DOHH2 (cell line): ENCODE measurements at regions not wholly inside any gene's neighbourhood (a gene's known extent, or its start where the extent isn't known, plus 50 kb on each side); places are given as distances from the start of the nearest gene placed in this dataset.

ENCODE experiments used
- H3F3A ChIP-seq: fragments of 200-600 bp; sonication (generic), shearing (Covaris generic); 2 replicates; pipeline ENCODE4 v1.6.0; 2016; ENCODE audit warnings: antibody characterized with exemption, mild to moderate bottlenecking; ENCODE audit not compliant: control insufficient read depth, insufficient read depth
- H3K27ac ChIP-seq: fragments of 200-600 bp; sonication (generic); 2 replicates; pipeline ENCODE4 v1.5.1; 2014; ENCODE audit warnings: low read depth, mild to moderate bottlenecking, low read length, moderate library complexity
- H3K27me3 ChIP-seq: fragments of 200-600 bp; sonication (generic); 2 replicates; pipeline ENCODE4 v1.6.1; 2014; ENCODE audit warnings: mild to moderate bottlenecking, low read length, mixed read lengths; ENCODE audit not compliant: control insufficient read depth
- H3K36me3 ChIP-seq: fragments of 200-600 bp; sonication (generic); 2 replicates; pipeline ENCODE4 v1.6.1; 2014; ENCODE audit warnings: mild to moderate bottlenecking, low read length, moderate library complexity, mixed read lengths; ENCODE audit not compliant: control insufficient read depth
- H3K4me1 ChIP-seq: fragments of 200-600 bp; sonication (generic); 2 replicates; pipeline ENCODE4 v1.6.1; 2014; ENCODE audit warnings: mild to moderate bottlenecking, low read length, mixed read lengths; ENCODE audit not compliant: control insufficient read depth
- H3K4me2 ChIP-seq: fragments of 200-600 bp; sonication (generic); 2 replicates; pipeline ENCODE4 v1.6.0; 2014; ENCODE audit warnings: mild to moderate bottlenecking, low read length, moderate library complexity
- H3K4me3 ChIP-seq: fragments of 200-600 bp; sonication (generic); 2 replicates; pipeline ENCODE4 v1.5.1; 2014; ENCODE audit warnings: mild to moderate bottlenecking, low read length, mixed read lengths
- H3K79me2 ChIP-seq: fragments of 200-600 bp; sonication (generic); 2 replicates; pipeline ENCODE4 v1.6.1; 2014; ENCODE audit warnings: mild to moderate bottlenecking, low read length, mixed read lengths; ENCODE audit not compliant: control insufficient read depth
- H3K9me2 ChIP-seq: fragments of 200-600 bp; sonication (generic); replicated peaks from 2 replicates; pipeline ENCODE4 v1.6.1; 2014; ENCODE audit warnings: mild to moderate bottlenecking, low read length, mixed read lengths; ENCODE audit not compliant: control insufficient read depth
- H3K9me3 ChIP-seq: fragments of 200-600 bp; sonication (generic); 2 replicates; pipeline ENCODE4 v1.6.1; 2014; ENCODE audit warnings: antibody characterized with exemption, low read length, mixed read lengths; ENCODE audit not compliant: control insufficient read depth, insufficient read depth
- H4K20me1 ChIP-seq: fragments of 200-600 bp; sonication (generic); 2 replicates; pipeline ENCODE4 v1.6.0; 2014; ENCODE audit warnings: low read depth, mild to moderate bottlenecking, antibody characterized with exemption, low read length, moderate library complexity; ENCODE audit not compliant: control insufficient read depth, insufficient read depth
- EZH2phosphoT487 ChIP-seq: fragments of 200-600 bp; sonication (generic); IDR thresholded peaks from 2 replicates; pipeline ENCODE4 v1.6.1; 2017; ENCODE audit warnings: borderline replicate concordance, mild to moderate bottlenecking, antibody characterized with exemption, low read length, moderate library complexity, mixed read lengths
- TF ChIP-seq, protein P1 (sequence below): fragments of 200-600 bp; sonication (generic); IDR thresholded peaks from one replicate; pipeline ENCODE4 v1.5.1; 2014; ENCODE audit warnings: antibody characterized with exemption, mild to moderate bottlenecking, low read depth, low read length; ENCODE audit not compliant: poor library complexity, severe bottlenecking

DNA sequence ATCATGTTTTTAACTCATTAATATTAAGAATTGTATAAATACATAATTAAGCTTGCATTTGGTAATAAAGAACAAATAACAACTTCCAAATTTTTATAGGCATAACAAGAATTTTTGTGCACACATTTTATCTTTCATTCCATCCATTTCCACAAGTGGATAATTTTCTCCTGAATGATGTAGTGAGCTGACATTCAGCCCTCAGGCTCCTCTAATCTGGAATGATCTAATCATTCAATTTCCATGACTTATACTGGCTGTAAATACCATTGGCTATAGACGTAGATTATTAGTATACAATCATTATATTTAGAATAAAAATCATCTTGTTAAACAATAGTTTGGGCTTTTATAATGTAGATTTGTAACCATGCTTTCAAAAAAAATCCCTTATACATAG, 287.2 kb upstream of the GHITM start:
- Histone ChIP-seq H3K27ac (no peak overlapping the region), H3K9me2 (no peaks in the 10 kb centered on the region), H3K79me2 (no peaks in the 10 kb centered on the region), H3K27me3 (no peaks in the 10 kb centered on the region), H3F3A (no peaks in the 10 kb centered on the region), H3K4me3 (no peak overlapping the region), H3K36me3 (no peaks in the 10 kb centered on the region), H4K20me1 (no peaks in the 10 kb centered on the region), H3K9me3 (no peaks in the 10 kb centered on the region), H3K4me2 (no peak overlapping the region), H3K4me1 (no peaks in the 10 kb centered on the region)
- TF ChIP-seq, protein P1, sequence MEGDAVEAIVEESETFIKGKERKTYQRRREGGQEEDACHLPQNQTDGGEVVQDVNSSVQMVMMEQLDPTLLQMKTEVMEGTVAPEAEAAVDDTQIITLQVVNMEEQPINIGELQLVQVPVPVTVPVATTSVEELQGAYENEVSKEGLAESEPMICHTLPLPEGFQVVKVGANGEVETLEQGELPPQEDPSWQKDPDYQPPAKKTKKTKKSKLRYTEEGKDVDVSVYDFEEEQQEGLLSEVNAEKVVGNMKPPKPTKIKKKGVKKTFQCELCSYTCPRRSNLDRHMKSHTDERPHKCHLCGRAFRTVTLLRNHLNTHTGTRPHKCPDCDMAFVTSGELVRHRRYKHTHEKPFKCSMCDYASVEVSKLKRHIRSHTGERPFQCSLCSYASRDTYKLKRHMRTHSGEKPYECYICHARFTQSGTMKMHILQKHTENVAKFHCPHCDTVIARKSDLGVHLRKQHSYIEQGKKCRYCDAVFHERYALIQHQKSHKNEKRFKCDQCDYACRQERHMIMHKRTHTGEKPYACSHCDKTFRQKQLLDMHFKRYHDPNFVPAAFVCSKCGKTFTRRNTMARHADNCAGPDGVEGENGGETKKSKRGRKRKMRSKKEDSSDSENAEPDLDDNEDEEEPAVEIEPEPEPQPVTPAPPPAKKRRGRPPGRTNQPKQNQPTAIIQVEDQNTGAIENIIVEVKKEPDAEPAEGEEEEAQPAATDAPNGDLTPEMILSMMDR: no peak
- no peak for TF ChIP-seq EZH2phosphoT487

DNA sequence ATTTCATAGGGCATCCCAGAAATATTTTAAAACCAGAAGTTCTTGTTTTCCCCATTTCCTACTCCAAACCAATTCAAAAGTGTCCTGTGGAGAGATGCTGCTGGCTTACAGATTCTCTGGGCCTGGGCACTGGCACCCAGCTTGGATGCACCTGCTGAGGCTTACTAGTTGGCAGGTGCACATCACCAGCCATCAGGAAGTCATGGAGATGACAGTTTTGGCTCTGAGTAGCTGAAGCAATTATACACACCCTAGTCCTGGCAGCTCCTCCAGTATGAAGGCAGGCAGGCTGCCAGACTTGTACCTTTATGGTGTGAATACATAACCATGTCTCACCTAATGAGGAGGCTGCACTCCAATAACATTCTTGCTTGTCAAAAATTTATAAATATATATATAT, 276.6 kb upstream of the GHITM start:
- Histone ChIP-seq H3K79me2 (no peaks in the 10 kb centered on the region), H3F3A (no peaks in the 10 kb centered on the region), H3K4me1 (no peaks in the 10 kb centered on the region), H3K4me3 (no peak overlapping the region), H3K27ac (no peak overlapping the region), H3K9me3 (no peaks in the 10 kb centered on the region), H3K27me3 (no peaks in the 10 kb centered on the region), H4K20me1 (no peaks in the 10 kb centered on the region), H3K9me2 (no peaks in the 10 kb centered on the region), H3K36me3 (no peaks in the 10 kb centered on the region), H3K4me2 (no peak overlapping the region)
- TF ChIP-seq, protein P1: no peak
- no peak for TF ChIP-seq EZH2phosphoT487

DNA sequence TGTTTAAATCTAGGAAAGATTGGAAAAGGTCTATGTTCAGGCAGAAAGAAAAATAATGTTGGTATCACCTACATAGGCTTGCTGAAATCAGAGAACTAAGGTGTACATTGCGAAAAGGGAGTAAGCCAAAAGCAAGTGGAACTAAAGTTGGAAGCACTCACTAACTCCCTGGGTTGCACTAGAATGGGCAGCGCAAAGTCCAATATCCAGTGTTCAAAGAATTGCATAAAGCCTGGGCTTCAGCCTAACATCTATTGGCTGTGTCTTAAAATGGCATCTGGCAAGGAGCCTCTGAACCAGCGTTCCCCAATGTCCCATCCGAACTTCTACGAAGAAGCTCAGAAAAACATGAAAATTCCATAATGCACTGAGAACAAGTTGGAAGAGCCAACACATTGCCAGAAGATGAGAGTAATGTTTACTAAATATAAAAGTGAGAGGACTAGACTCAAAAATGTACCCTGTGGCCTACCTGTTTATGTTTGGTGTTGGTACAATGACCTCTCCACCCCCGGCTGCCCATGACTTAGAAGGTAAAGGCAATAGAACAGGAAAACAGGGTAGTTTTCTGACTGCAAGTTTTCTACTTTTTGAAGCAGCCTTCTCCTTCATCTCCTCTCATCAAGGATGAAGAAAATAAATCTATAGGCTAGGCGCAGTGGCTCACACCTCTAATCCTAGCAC, 275.9 kb upstream of the GHITM start:
- no peaks in the 10 kb centered on the region for H3K9me3 ChIP-seq
- no peaks in the 10 kb centered on the region for H3K4me1 ChIP-seq
- no peak overlapping the region for H3K4me3 ChIP-seq
- H3K79me2 ChIP-seq: no peaks in the 10 kb centered on the region
- TF ChIP-seq, protein P1: no peak
- TF ChIP-seq EZH2phosphoT487: no peak
- no peaks in the 10 kb centered on the region for H3K36me3 ChIP-seq
- H3K27ac ChIP-seq: no peak overlapping the region
- H4K20me1 ChIP-seq: no peaks in the 10 kb centered on the region
- H3F3A ChIP-seq: no peaks in the 10 kb centered on the region
- no peaks in the 10 kb centered on the region for H3K27me3 ChIP-seq
- no peak overlapping the region for H3K4me2 ChIP-seq
- H3K9me2 ChIP-seq: no peaks in the 10 kb centered on the region
